Caki2 (cell line): ENCODE measurements at regions not wholly inside any gene's neighbourhood (a gene's known extent, or its start where the extent isn't known, plus 50 kb on each side); places are given as distances from the start of the nearest gene placed in this dataset.
"Not testable (repeated sequence)": the region's sequence is repeated elsewhere in the genome, so short reads cannot be mapped to it uniquely, and the experiment has no call there.

Experiments
- DNase-seq: peaks from one replicate; pipeline ENCODE4 v3.0.0-alpha.2; 2015; ENCODE audit warnings: low read depth
- in situ Hi-C: cut with HindIII; loops from 2 replicates; pipeline ENCODE4 v1.10.0; 2016; ENCODE audit warnings: low sequenced_read_pairs, low pct_unique_long_range_greater_than_20kb, mixed read lengths

DNA sequence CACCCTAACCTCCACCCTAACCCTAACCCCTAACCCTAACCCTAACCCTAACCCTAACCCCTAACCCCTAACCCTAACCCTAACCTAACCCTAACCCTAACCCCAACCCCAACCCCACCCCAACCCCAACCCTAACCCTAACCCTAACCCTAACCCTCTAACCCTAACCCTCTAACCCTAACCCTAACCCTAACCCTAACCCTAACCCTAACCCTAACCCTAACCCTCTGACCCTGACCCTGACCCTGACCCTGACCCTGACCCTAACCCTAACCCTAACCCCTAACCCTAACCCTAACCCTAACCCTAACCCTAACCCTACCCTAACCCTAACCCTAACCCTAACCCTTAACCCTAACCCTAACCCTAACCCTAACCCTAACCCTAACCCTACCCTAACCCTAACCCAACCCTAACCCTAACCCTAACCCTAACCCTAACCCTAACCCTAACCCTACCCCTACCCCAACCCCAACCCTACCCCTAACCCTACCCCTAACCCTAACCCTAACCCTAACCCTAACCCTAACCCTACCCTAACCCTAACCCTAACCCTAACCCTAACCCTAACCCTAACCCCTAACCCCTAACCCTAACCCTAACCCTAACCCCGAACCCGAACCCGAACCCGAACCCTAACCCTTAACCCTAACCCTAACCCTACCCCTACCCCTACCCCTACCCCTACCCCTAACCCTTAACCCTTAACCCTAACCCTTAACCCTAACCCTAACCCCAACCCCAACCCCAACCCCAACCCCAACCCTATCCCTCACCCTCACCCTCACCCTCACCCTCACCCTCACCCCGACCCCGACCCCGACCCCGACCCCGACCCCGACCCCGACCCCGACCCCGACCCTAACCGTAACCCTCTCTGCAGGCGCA, 186.2 kb upstream of the CHL1 start:
- DNase-seq, in situ Hi-C loops: not testable (repeated sequence)

- DNase-seq: no peak
- in situ Hi-C loops: no loop called here
Measured at GRCh38 chr3:11734-12133, 184.8 kb upstream of the CHL1 start.

DNA sequence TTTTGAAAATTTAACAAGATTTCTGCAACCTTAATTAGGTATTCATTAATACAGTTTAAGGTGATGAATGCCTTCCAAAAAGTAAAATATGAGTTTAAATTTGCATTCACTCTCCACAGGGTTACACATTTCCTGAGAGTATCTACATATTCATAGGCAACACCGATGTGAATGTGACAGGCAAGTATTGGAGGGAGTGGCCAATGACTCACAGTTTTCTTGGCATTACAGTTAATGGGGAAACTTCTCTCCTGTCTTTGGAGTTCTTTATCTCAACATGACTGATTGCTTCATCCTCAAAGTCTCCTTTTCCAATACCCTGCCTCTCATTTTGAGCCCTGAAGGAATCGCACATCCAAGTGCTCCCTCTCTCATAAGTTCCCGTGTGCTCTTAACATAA, 181.9 kb upstream of the CHL1 start:
- DNase-seq: peak; percentile 32
- in situ Hi-C loops: no loop called here

DNA sequence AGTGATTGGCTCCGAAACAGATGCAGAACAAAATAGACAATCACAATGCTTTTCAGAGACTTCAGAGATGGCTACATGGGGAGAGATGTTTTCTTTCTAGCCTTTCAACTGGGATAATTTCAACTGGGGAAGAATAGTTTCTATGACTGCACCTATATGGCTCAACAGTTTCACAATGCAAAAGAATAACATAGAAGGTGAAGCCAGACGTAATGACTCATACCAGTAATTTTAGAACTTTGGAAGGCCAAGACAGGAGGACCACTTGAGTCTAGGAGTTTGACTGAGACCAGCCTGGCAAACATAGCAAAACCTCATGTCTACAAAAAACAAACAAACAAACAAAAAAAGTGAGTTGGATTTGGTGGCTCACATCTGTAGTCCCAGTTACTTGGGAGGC, 180.2 kb upstream of the CHL1 start:
- no peak for DNase-seq
- in situ Hi-C loops: no loop called here

DNA sequence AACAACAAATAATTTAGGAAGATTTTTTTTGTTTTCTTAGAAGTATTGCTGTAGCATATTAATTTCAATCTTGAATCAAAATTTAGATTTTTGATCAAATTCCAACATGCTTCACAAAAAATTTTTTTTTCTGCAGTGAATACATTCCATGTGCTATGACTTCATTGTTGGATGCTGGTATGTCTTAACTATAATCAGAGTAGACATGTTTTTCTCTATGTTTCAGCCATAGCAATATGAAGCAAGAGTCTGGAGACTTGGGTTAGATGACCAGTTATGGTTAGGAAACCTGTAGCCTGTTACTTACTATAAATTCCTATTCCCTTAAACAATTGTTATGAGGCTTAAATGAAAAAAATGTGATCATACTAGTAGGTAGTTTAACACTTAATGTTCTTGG, 176.1 kb upstream of the CHL1 start:
- no peak for DNase-seq
- in situ Hi-C loops: no loop called here

GRCh38 chr3:24006-24405, 172.6 kb upstream of the CHL1 start:
- no peak for DNase-seq
- in situ Hi-C loops: no loop called here

DNA sequence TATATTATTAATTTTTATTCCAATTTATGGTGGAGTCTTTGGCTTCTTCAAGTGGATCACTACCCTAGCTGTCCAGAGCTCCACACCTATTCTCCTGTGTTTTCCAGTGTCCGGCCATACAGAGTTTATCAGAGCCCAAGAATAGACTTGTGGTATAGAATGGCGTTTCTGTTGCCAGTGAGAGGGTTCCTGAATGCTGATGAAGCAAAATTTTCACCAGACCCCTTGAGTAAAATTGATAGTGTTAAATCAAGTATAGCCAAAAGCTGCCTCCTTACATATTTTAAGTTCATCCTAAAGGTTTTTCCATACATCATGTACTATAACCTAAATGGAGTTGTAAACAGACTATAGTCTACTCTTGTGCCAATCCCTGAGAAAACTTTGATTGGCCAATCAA, 171.5 kb upstream of the CHL1 start:
- in situ Hi-C loops: no loop called here
- no peak for DNase-seq

- DNase-seq, in situ Hi-C loops: not testable (repeated sequence)
Measured at GRCh38 chr3:35985-36384, 160.6 kb upstream of the CHL1 start.

DNA sequence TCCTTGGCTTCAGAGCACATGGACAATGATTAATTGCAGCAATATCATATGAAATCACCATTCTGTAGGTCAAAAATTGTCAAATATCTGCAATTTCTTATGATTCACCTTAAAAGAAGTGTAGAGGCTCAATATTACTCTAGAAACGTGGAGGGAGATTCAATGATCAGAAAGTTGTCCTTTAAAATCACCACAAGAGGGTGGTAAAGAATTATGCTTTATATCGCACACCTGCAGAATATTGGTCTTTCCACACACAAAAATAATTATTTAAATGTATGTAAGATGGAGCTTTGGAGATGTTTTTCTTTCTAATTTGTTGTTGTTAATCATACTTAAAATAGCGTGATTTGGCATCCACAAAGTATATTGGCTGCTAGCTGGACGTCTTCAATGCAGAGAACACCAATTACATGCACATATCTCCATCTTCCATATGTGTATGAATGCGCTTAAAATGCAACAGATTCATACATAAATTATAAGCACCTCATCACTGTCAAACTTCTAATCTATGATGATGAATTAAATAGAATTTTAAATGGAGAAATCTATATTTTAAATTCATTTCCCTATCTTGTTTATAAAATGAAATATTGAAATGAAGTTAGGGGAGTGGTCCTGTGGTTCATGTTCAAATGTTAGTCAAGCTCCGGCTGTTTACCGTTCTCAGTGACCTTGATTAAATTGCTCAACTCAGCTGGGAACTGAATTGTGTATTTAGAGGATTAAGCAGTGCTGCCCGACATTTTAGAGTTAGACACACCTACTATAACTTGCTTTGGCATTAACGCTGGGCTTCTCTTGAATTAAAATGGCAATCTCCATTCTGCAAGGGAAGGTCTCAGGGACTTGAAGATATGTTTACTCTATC, 153.5 kb upstream of the CHL1 start:
- in situ Hi-C loops, DNase-seq: not testable (repeated sequence)

DNA sequence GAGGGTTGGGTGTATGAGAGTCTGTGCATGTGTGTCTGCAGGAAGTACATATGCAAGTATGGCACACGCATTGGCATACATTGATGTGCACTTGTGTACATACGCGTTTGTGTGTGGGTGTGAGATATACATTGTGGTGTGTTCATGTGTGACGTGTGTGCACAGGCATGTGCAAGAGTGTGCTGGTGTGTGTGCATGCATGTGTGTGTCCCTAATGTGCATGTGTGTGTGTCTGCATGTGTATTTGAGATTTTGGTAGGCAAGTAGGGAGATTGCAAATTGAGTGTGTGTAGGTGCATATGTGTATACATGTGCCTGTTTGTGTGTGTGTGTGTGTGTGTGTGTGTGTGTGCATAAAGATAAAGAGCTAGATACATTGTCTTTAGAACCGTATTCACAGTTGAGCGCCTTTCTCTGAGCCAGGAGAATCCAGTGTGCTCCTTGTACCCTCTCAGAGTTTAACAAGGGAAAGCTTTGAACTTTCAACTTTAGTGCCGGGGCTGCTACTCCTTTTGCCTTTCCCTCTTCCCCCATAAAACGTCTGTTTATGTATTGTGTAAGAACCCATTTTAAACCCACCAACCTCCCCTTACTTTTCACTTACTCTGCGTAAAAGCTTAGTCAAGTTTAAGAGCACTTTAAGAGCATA, 152.4 kb upstream of the CHL1 start:
- in situ Hi-C loops: no loop called here
- no peak for DNase-seq

- DNase-seq, in situ Hi-C loops: not testable (repeated sequence)
Measured at GRCh38 chr3:44941-45340, 151.6 kb upstream of the CHL1 start.

GRCh38 chr3:46576-46975, 150.0 kb upstream of the CHL1 start:
- DNase-seq: no peak
- in situ Hi-C loops: no loop called here

- in situ Hi-C loops, DNase-seq: not testable (repeated sequence)
Measured at GRCh38 chr3:53441-53840, 143.1 kb upstream of the CHL1 start.

DNA sequence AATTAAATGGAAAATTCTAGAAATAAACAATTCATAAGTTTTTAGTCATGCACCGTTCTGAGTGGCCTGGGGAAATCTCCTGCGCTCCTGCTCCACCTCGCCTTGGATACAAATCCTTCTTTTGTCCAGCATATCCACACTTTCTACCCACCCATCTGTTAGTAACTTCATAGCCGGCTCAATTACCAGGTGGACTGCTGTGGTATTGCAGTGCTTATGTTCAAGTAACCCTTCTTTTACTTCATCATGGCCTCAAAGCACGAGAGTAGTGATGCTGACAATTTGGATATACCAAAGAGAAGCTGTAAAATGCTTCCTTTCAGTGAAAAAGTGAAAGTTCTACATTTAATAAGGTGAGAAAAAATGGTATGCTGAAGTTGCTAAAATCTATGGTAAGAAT, 142.3 kb upstream of the CHL1 start:
- in situ Hi-C loops: no loop called here

DNA sequence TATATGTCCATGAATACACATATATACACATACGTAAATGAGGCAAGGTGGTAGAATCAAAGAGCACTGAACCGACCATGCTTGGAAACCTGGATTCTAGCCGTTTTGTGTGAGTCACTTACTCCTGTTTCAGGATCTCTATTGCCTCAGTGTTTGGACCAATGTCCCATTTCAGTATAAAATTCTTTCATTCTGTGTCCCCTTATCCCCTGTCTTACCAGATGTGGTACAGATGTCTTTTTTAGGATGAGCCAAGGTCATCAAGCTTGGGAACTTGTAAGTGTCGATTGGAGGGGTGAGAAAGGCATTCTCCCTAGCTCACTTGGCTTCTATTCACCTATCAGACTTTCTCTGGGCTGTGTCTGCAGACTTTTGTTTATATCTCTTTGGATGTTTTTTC, 139.9 kb upstream of the CHL1 start:
- in situ Hi-C loops: no loop called here
- DNase-seq: no peak

More for the DNA sequence above, 142.3 kb upstream of the CHL1 start:
- DNase-seq: no peak

DNA sequence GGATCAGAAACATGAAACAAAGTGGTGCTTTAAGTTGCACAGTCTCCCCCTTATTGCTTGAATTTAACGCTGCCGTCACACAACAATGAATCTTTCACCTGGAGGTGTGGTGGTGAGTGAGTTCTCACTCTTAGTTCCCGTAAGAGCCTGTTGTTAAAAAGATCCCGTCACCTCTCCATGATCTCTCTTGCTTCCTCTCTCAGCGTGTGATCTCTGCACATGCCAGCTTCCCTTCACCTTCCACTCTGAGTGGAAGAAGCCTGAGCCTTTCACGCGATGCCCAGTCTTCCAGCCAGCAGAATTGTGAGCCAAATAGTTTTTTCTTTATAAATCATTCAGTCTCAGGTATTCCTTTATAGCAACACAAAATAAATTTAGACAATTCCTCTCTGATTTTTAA, 136.7 kb upstream of the CHL1 start:
- in situ Hi-C loops: no loop called here

GRCh38 chr3:63095-63765, 133.3 kb upstream of the CHL1 start:
- no peak for DNase-seq
- in situ Hi-C loops: no loop called here

More for the DNA sequence above, 136.7 kb upstream of the CHL1 start:
- DNase-seq: no peak

DNA sequence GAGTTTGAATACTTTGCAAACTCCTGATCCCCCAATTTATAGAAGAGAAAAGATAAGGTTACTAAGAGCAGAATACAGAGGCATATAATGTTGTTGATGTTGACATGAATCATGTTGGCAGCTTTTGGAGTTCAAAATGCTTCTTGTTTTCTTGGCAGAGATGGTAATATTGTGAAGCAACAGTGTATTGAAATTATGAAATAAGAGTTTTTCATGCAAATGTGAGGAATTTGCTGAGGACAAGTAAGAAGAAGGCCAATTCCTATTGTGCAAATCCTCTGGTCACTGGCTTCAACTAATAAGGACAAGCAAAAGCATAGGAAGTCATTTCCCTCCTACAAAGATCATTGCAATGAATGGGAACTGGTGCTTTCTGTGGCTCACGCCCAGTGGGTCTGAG, 126.9 kb upstream of the CHL1 start:
- in situ Hi-C loops: no loop called here

More for the DNA sequence above, 126.9 kb upstream of the CHL1 start:
- DNase-seq: no peak
